ENCODE measurements at regions not wholly inside any gene's neighbourhood (a gene's known extent, or its start where the extent isn't known, plus 50 kb on each side); places are given as distances from the start of the nearest gene placed in this dataset.

GRCh38 chr3:73708956-73709355, 84.2 kb upstream of the PDZRN3 start (continued):
- no peak for TF ChIP-seq PRDM15 (CRISPR knock-in tag; IDR thresholded peaks at IDR 0.05)
- no peak for TF ChIP-seq SOX15 (CRISPR knock-in tag; IDR thresholded peaks at IDR 0.05)
- TF ChIP-seq, protein P1, sequence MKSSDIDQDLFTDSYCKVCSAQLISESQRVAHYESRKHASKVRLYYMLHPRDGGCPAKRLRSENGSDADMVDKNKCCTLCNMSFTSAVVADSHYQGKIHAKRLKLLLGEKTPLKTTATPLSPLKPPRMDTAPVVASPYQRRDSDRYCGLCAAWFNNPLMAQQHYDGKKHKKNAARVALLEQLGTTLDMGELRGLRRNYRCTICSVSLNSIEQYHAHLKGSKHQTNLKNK (CRISPR knock-in tag; IDR thresholded peaks at IDR 0.05): no peak

- Mint-ChIP-seq H3K4me1 (0 out of 2 replicates have a peak, but pooled peaks cover 2% of the 10 kb centered on the region), H3K9me3 (no peaks in the 10 kb centered on the region), H3K27ac (no peak overlapping the region), H3K27me3 (ENCODE audit: low read depth) (no peaks in the 10 kb centered on the region; the same call in 1 of the 2 replicates), H3K36me3 (no peaks in the 10 kb centered on the region), H3K4me3 (no peak overlapping the region)
- DNase-seq (ENCODE audit: low spot score) (no peak), ATAC-seq (no peak)
- ChIA-PET CTCF (no interaction called here), POLR2A (no interaction called here)
- no peak for TF ChIP-seq TP53 (CRISPR knock-in tag; IDR thresholded peaks at IDR 0.05)
- TF ChIP-seq ZBTB21 (CRISPR knock-in tag; IDR thresholded peaks at IDR 0.05; ENCODE audit: borderline replicate concordance): no peak
- TF ChIP-seq NFE2L1 (CRISPR knock-in tag; IDR thresholded peaks at IDR 0.05): no peak
- TF ChIP-seq ZNF512 (CRISPR knock-in tag; IDR thresholded peaks at IDR 0.05; ENCODE audit: borderline replicate concordance): no peak
- TF ChIP-seq ZNF396 (CRISPR knock-in tag; IDR thresholded peaks at IDR 0.05; ENCODE audit: borderline replicate concordance): no peak
- TF ChIP-seq GTF2I (CRISPR knock-in tag; conservative IDR thresholded peaks at IDR 0.05): no peak
- no peak for TF ChIP-seq HMGA2 (CRISPR knock-in tag; IDR thresholded peaks at IDR 0.05)
- TF ChIP-seq NR2C2 (CRISPR knock-in tag; IDR thresholded peaks at IDR 0.05): no peak
- TF ChIP-seq, protein P2, sequence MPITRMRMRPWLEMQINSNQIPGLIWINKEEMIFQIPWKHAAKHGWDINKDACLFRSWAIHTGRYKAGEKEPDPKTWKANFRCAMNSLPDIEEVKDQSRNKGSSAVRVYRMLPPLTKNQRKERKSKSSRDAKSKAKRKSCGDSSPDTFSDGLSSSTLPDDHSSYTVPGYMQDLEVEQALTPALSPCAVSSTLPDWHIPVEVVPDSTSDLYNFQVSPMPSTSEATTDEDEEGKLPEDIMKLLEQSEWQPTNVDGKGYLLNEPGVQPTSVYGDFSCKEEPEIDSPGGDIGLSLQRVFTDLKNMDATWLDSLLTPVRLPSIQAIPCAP (CRISPR knock-in tag; IDR thresholded peaks at IDR 0.05): no peak
- no peak for TF ChIP-seq ZNF532 (CRISPR knock-in tag; IDR thresholded peaks at IDR 0.05; ENCODE audit: borderline replicate concordance)
- no peak for TF ChIP-seq MYBL2 (CRISPR knock-in tag; IDR thresholded peaks at IDR 0.05)
- no peak for TF ChIP-seq TEAD1 (CRISPR knock-in tag; IDR thresholded peaks at IDR 0.05)
- TF ChIP-seq, protein P3, sequence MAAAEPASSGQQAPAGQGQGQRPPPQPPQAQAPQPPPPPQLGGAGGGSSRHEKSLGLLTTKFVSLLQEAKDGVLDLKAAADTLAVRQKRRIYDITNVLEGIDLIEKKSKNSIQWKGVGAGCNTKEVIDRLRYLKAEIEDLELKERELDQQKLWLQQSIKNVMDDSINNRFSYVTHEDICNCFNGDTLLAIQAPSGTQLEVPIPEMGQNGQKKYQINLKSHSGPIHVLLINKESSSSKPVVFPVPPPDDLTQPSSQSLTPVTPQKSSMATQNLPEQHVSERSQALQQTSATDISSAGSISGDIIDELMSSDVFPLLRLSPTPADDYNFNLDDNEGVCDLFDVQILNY (CRISPR knock-in tag; IDR thresholded peaks at IDR 0.05): no peak
- no peak for TF ChIP-seq ZNF416 (CRISPR knock-in tag; IDR thresholded peaks at IDR 0.05)
Measured at GRCh38 chr3:73707772-73708171, 83.0 kb upstream of the PDZRN3 start.
